Endothelial cell of umbilical vein (primary cell): ENCODE measurements at regions not wholly inside any gene's neighbourhood (a gene's known extent, or its start where the extent isn't known, plus 50 kb on each side); places are given as distances from the start of the nearest gene placed in this dataset.

Experiments used
- BruUV-seq: library from RNA; stranded (reverse); fragments of 400-500 nt; replicated peaks from 2 replicates; lab custom pipeline; 2021; lab: Mats Ljungman, UMichigan
- CTCF ChIA-PET: fragments of 300-600, 350-600 bp; sonication (Branson Sonifier 250); formaldehyde crosslinking; loops from one replicate; lab custom pipeline; 2021; ENCODE audit warnings: antibody characterized with exemption, inconsistent platforms; lab: Charles Lee
- POLR2A ChIA-PET: fragments of 300-600, 350-600 bp; sonication (Branson Sonifier 250); formaldehyde crosslinking; loops from one replicate; lab custom pipeline; 2021; ENCODE audit warnings: antibody characterized with exemption, inconsistent platforms; lab: Charles Lee
- DNase-seq: peaks from one replicate; pipeline ENCODE4 v3.0.0-alpha.2; 2011; ENCODE audit warnings: low read depth, low spot score
- FAIRE-seq: peaks from 2 replicates; lab custom pipeline; 2011; peaks lifted over from hg19 to GRCh38; lab: Jason Lieb, UNC
- H2AFZ ChIP-seq: 2 replicates; pipeline ENCODE4 v1.6.0; 2012; ENCODE audit warnings: low read depth, low read length, control low read depth, inconsistent platforms
- H3K27ac ChIP-seq: 2 replicates; pipeline ENCODE4 v1.5.1; 2011; ENCODE audit warnings: low read depth, mild to moderate bottlenecking, control low read depth, low read length, moderate library complexity; ENCODE audit not compliant: insufficient read depth
- H3K27me3 ChIP-seq, 2 experiments: 2 replicates each; pipeline versions ENCODE4 v1.6.0 to v1.6.1; 2011; ENCODE audit warnings: low read length in 2 of 2, mixed read lengths in 1 of 2; ENCODE audit not compliant: control insufficient read depth in 2 of 2, insufficient read depth in 2 of 2
- H3K36me3 ChIP-seq, 2 experiments: 2 replicates in 1 of 2; 3 replicates in 1 of 2; pipeline ENCODE4 v1.5.1; 2011; ENCODE audit warnings: low read length in 2 of 2, mild to moderate bottlenecking in 1 of 2, moderate library complexity in 1 of 2; ENCODE audit not compliant: control insufficient read depth in 2 of 2, insufficient read depth in 2 of 2; ENCODE audit errors: extremely low read depth in 1 of 2
- H3K4me1 ChIP-seq: 3 replicates; pipeline ENCODE4 v1.5.1; 2011; ENCODE audit warnings: mild to moderate bottlenecking, low read length; ENCODE audit not compliant: control insufficient read depth, insufficient read depth; ENCODE audit errors: extremely low read depth
- H3K4me2 ChIP-seq: 2 replicates; pipeline ENCODE4 v1.6.1; 2011; ENCODE audit warnings: low read length, control low read depth, mixed read lengths; ENCODE audit not compliant: insufficient read depth
- H3K4me3 ChIP-seq, 3 experiments: fragments of 200-600 bp in 1 of 3; sonication (generic), shearing (Covaris generic) in 1 of 3; replicated peaks in 1 of 3; 2 replicates each; pipeline ENCODE4 v1.5.1; 2011 to 2016; ENCODE audit warnings: control low read depth in 3 of 3, low read length in 3 of 3, mild to moderate bottlenecking in 2 of 3, inconsistent platforms in 1 of 3, low read depth in 1 of 3, moderate library complexity in 1 of 3; ENCODE audit not compliant: insufficient read depth in 1 of 3
- H3K79me2 ChIP-seq: 2 replicates; pipeline ENCODE4 v1.6.0; 2012; ENCODE audit warnings: low read length, inconsistent platforms; ENCODE audit not compliant: control insufficient read depth, insufficient read depth
- H3K9ac ChIP-seq: replicated peaks from 2 replicates; pipeline ENCODE3; 2011; ENCODE audit warnings: low read length, control low read depth; ENCODE audit not compliant: insufficient read depth; ENCODE audit errors: extremely low read depth
- H3K9me1 ChIP-seq: replicated peaks from 3 replicates; pipeline ENCODE4 v1.6.0; 2011; ENCODE audit warnings: mild to moderate bottlenecking, low read length; ENCODE audit not compliant: control insufficient read depth, insufficient read depth; ENCODE audit errors: extremely low read depth
- H3K9me3 ChIP-seq: replicated peaks from 2 replicates; pipeline ENCODE4 v1.5.1; 2012; ENCODE audit warnings: low read length, inconsistent platforms; ENCODE audit not compliant: control insufficient read depth, insufficient read depth
- H4K20me1 ChIP-seq: replicated peaks from 2 replicates; pipeline ENCODE3; 2011; ENCODE audit warnings: mild to moderate bottlenecking, low read length; ENCODE audit not compliant: control insufficient read depth, insufficient read depth; ENCODE audit errors: extremely low read depth
- CTCF ChIP-seq, 2 donors: IDR thresholded peaks; 1 replicate in 1 of 2; 2 replicates in 1 of 2; pipeline ENCODE4 v1.5.1; 2011; ENCODE audit warnings: low read length in 2 of 2, mild to moderate bottlenecking in 2 of 2, moderate library complexity in 2 of 2, control low read depth in 1 of 2, inconsistent platforms in 1 of 2, low read depth in 1 of 2; ENCODE audit not compliant: insufficient read depth in 1 of 2; ENCODE audit errors: extremely low read depth in 1 of 2
- EZH2 ChIP-seq: IDR thresholded peaks from 2 replicates; pipeline ENCODE4 v1.6.1; 2012; ENCODE audit warnings: borderline replicate concordance, low read depth, mild to moderate bottlenecking, moderate library complexity, low read length, inconsistent platforms; ENCODE audit not compliant: severe bottlenecking
- FOS ChIP-seq: IDR thresholded peaks from 2 replicates; pipeline ENCODE4 v1.6.1; 2011; ENCODE audit warnings: mild to moderate bottlenecking, low read length, moderate library complexity, borderline replicate concordance; ENCODE audit not compliant: insufficient read depth
- GATA2 ChIP-seq: IDR thresholded peaks from 2 replicates; pipeline ENCODE4 v1.7.0; 2011; ENCODE audit warnings: low read depth, mild to moderate bottlenecking, moderate library complexity, mixed read lengths, low read length; ENCODE audit not compliant: insufficient read length, insufficient read depth
- JUN ChIP-seq: IDR thresholded peaks from 2 replicates; pipeline ENCODE4 v1.6.1; 2011; ENCODE audit warnings: borderline replicate concordance, low read depth; ENCODE audit not compliant: insufficient read length, insufficient read depth
- MAX ChIP-seq: IDR thresholded peaks from 2 replicates; pipeline ENCODE4 v1.6.1; 2011; ENCODE audit not compliant: insufficient read depth, insufficient read length
- MYC ChIP-seq: IDR thresholded peaks from one replicate; pipeline ENCODE4 v1.6.1; 2011; ENCODE audit warnings: mild to moderate bottlenecking, low read depth, low read length
- POLR2A ChIP-seq: IDR thresholded peaks from 2 replicates; pipeline ENCODE4 v1.6.1; 2012; ENCODE audit warnings: low read depth, mild to moderate bottlenecking, control low read depth, low read length
- POLR2AphosphoS5 ChIP-seq: IDR thresholded peaks from 2 replicates; pipeline ENCODE4 v1.6.1; 2012; ENCODE audit warnings: low read depth, mild to moderate bottlenecking, control low read depth, low read length, moderate library complexity; ENCODE audit not compliant: insufficient read depth
- dilution Hi-C: fragments of 300-500 bp; cut with MboI; formaldehyde crosslinking; loops from one replicate; pipeline ENCODE4 v1.15.0; 2019; ENCODE audit warnings: low sequenced_read_pairs; ENCODE audit not compliant: extremely low pct_ligation_motif_present
- intact Hi-C: fragments of 100-400 bp; cut with micrococcal nuclease; formaldehyde crosslinking; loops from one replicate; pipeline ENCODE4 v1.10.0; 2022

- Histone ChIP-seq H4K20me1 (no peaks in the 10 kb centered on the region), H3K27me3 (no peaks in the 10 kb centered on the region), H3K4me3 (no peak overlapping the region), H3K4me1 (no peaks in the 10 kb centered on the region), H3K4me2 (no peak overlapping the region), H3K9ac (no peak overlapping the region), H3K9me3 (no peaks in the 10 kb centered on the region), H3K9me1 (no peaks in the 10 kb centered on the region), H3K36me3 (no peaks in the 10 kb centered on the region), H3K27ac (no peak overlapping the region), H3K79me2 (no peaks in the 10 kb centered on the region), H2AFZ (no peak overlapping the region)
- dilution Hi-C loops (no loop called here), intact Hi-C loops (no loop called here)
- no TSS peak for BruUV-seq
- no peak for DNase-seq
- ChIA-PET CTCF (no interaction called here), POLR2A (no interaction called here)
- no peak for FAIRE-seq
- TF ChIP-seq MYC: no peak
- TF ChIP-seq EZH2: no peak
- no peak for TF ChIP-seq JUN
- TF ChIP-seq FOS: no peak
- TF ChIP-seq CTCF (IDR thresholded peaks at IDR 0.05; ENCODE audit: extremely low read depth in 1 of 2, insufficient read depth in 1 of 2, low read depth in 1 of 2, low read length in 2 of 2): no peak
- no peak for TF ChIP-seq POLR2AphosphoS5
- TF ChIP-seq GATA2: no peak
- no peak for TF ChIP-seq POLR2A
- no peak for TF ChIP-seq MAX
Measured at GRCh38 chr2:167729911-167730310, 517.5 kb downstream of the STK39 start.
